GM23338 (cell line): ENCODE measurements at regions not wholly inside any gene's neighbourhood (a gene's known extent, or its start where the extent isn't known, plus 50 kb on each side); places are given as distances from the start of the nearest gene placed in this dataset.
A peak's percentile ranks its signal among the peaks of the same experiment; 100 is the strongest.

Source experiments
- ATAC-seq: fragments of 200-7000 bp; cut with Tn5 transposase; 3 replicates; pipeline ENCODE4 v1.9.1; 2020
- DNase-seq: peaks from one replicate; pipeline ENCODE4 v3.0.0-alpha.2; 2015; ENCODE audit warnings: low spot score
- H2AFZ ChIP-seq: fragments of 200-600 bp; sonication (generic); 2 replicates; pipeline ENCODE4 v1.8.0; 2016; ENCODE audit warnings: antibody characterized with exemption, mild to moderate bottlenecking, moderate library complexity
- H3F3A ChIP-seq: fragments of 200-600 bp; sonication (generic); replicated peaks from 2 replicates; pipeline ENCODE4 v1.8.0; 2017; ENCODE audit warnings: antibody characterized with exemption, mixed run types, low read depth
- H3K27ac ChIP-seq: fragments of 200-600 bp; sonication (generic); 2 replicates; pipeline ENCODE4 v1.6.1; 2016; ENCODE audit warnings: low read depth
- H3K27me3 ChIP-seq: fragments of 200-600 bp; sonication (generic); 2 replicates; pipeline ENCODE4 v1.8.0; 2016; ENCODE audit warnings: mild to moderate bottlenecking, mixed run types, moderate library complexity; ENCODE audit not compliant: insufficient read depth
- H3K36me3 ChIP-seq: fragments of 200-600 bp; sonication (generic); 2 replicates; pipeline ENCODE4 v1.8.0; 2016; ENCODE audit warnings: mild to moderate bottlenecking; ENCODE audit not compliant: insufficient read depth
- H3K4me1 ChIP-seq: fragments of 200-600 bp; sonication (generic); 2 replicates; pipeline ENCODE4 v1.8.0; 2016; ENCODE audit warnings: mild to moderate bottlenecking, moderate library complexity; ENCODE audit not compliant: insufficient read depth
- H3K4me2 ChIP-seq: fragments of 200-600 bp; sonication (generic); 2 replicates; pipeline ENCODE4 v1.7.1; 2017; ENCODE audit warnings: mixed run types
- H3K4me3 ChIP-seq: fragments of 200-600 bp; sonication (generic); 2 replicates; pipeline ENCODE4 v1.6.1; 2016; ENCODE audit warnings: mixed run types
- H3K79me2 ChIP-seq: fragments of 200-600 bp; sonication (generic); replicated peaks from 2 replicates; pipeline ENCODE4 v1.8.0; 2017; ENCODE audit warnings: mild to moderate bottlenecking; ENCODE audit not compliant: insufficient read depth
- H3K9me2 ChIP-seq: fragments of 200-600 bp; sonication (generic); 2 replicates; pipeline ENCODE4 v1.8.0; 2017; ENCODE audit not compliant: insufficient read depth
- H4K20me1 ChIP-seq: fragments of 200-600 bp; sonication (generic); replicated peaks from 2 replicates; pipeline ENCODE4 v1.8.0; 2017; ENCODE audit warnings: mild to moderate bottlenecking; ENCODE audit not compliant: insufficient read depth
- H3K27ac Mint-ChIP-seq: 2 replicates; pipeline ENCODE4 v1.8.0; 2020; ENCODE audit warnings: inconsistent platforms, mild to moderate bottlenecking, moderate library complexity, mixed read lengths
- H3K27me3 Mint-ChIP-seq: 3 replicates; pipeline ENCODE4 v1.8.0; 2022; ENCODE audit warnings: low read depth, mild to moderate bottlenecking, moderate library complexity, mixed read lengths, inconsistent platforms; ENCODE audit not compliant: insufficient read depth, poor library complexity
- H3K36me3 Mint-ChIP-seq: 3 replicates; pipeline ENCODE4 v1.8.0; 2021; ENCODE audit warnings: low read depth, mild to moderate bottlenecking, inconsistent platforms, moderate library complexity, mixed read lengths
- H3K4me1 Mint-ChIP-seq: 3 replicates; pipeline ENCODE4 v1.8.0; 2020; ENCODE audit warnings: mild to moderate bottlenecking, inconsistent platforms, mixed read lengths
- H3K4me3 Mint-ChIP-seq: 3 replicates; pipeline ENCODE4 v1.8.0; 2021; ENCODE audit warnings: moderate library complexity, mild to moderate bottlenecking, inconsistent platforms, mixed read lengths
- H3K9me3 Mint-ChIP-seq: 3 replicates; pipeline ENCODE4 v1.8.0; 2020; ENCODE audit warnings: moderate library complexity, mild to moderate bottlenecking, inconsistent platforms, mixed read lengths
- CREB1 ChIP-seq: fragments of 250-450 bp; sonication (Bioruptor Pico); IDR thresholded peaks from 2 replicates; pipeline ENCODE4 v1.5.0; 2020; ENCODE audit warnings: low read depth, mild to moderate bottlenecking, moderate library complexity
- EZH2phosphoT487 ChIP-seq: fragments of 200-600 bp; sonication (generic); IDR thresholded peaks from one replicate; pipeline ENCODE4 v1.8.1; 2018; ENCODE audit warnings: antibody characterized with exemption; ENCODE audit not compliant: unreplicated experiment
- NANOG ChIP-seq: IDR thresholded peaks from 2 replicates; pipeline ENCODE4 v1.6.1; 2016; ENCODE audit warnings: antibody characterized with exemption, borderline replicate concordance
- ZNF462 ChIP-seq: fragments of 250-450 bp; sonication (Bioruptor Pico); IDR thresholded peaks from 2 replicates; pipeline ENCODE4 v1.5.0; 2020; ENCODE audit warnings: mild to moderate bottlenecking, moderate library complexity
- TF ChIP-seq, protein P1 (sequence below): IDR thresholded peaks from 2 replicates; pipeline ENCODE4 v1.6.1; 2016; ENCODE audit warnings: antibody characterized with exemption

GRCh38 chr6:103534814-103535213, 1324.9 kb downstream of the HACE1 start:
- ATAC-seq (peak; percentile 65), DNase-seq (peak; percentile 54)
- Histone ChIP-seq H3K27me3 (no peaks in the 10 kb centered on the region; the same call in 1 of the 2 replicates), H3K4me2 (peak overlapping the region; percentile 53), H3K79me2 (no peaks in the 10 kb centered on the region), H3K27ac (no peak overlapping the region), H4K20me1 (no peaks in the 10 kb centered on the region), H3K4me1 (peaks cover 20% of the 10 kb centered on the region), H3F3A (no peaks in the 10 kb centered on the region), H3K9me2 (no peaks in the 10 kb centered on the region), H3K4me3 (no peak overlapping the region), H3K36me3 (no peaks in the 10 kb centered on the region), H2AFZ (no peak overlapping the region)
- Mint-ChIP-seq H3K27ac (no peak overlapping the region), H3K36me3 (no peaks in the 10 kb centered on the region), H3K4me3 (no peak overlapping the region; the same call in 1 of the 3 replicates), H3K9me3 (no peaks in the 10 kb centered on the region), H3K4me1 (peaks cover 28% of the 10 kb centered on the region), H3K27me3 (peaks cover 2% of the 10 kb centered on the region)
- TF ChIP-seq ZNF462 (CRISPR knock-in tag) (peak; percentile 71), CREB1 (no peak)

- no peak overlapping the region for H3K4me3 Mint-ChIP-seq
- no peaks in the 10 kb centered on the region for H4K20me1 ChIP-seq
- DNase-seq (peak; percentile 50), ATAC-seq (peak; percentile 95)
- no peaks in the 10 kb centered on the region for H3K36me3 Mint-ChIP-seq
- H3K9me3 Mint-ChIP-seq: no peaks in the 10 kb centered on the region
- no peak overlapping the region for H2AFZ ChIP-seq
- H3K4me1 Mint-ChIP-seq: peaks cover 28% of the 10 kb centered on the region
- no peaks in the 10 kb centered on the region for H3K9me2 ChIP-seq
- peaks cover 2% of the 10 kb centered on the region for H3K27me3 Mint-ChIP-seq
- H3K27ac ChIP-seq: no peak overlapping the region
- H3K4me2 ChIP-seq: peak overlapping the region; percentile 53; the same call in 1 of the 2 replicates
- no peak overlapping the region for H3K4me3 ChIP-seq
- no peaks in the 10 kb centered on the region for H3K79me2 ChIP-seq
- no peaks in the 10 kb centered on the region for H3F3A ChIP-seq
- H3K36me3 ChIP-seq: no peaks in the 10 kb centered on the region
- H3K27ac Mint-ChIP-seq: no peak overlapping the region
- peaks cover 20% of the 10 kb centered on the region for H3K4me1 ChIP-seq
- no peaks in the 10 kb centered on the region; the same call in 1 of the 2 replicates for H3K27me3 ChIP-seq
- peak; percentile 55; the same call in 1 of the 2 replicates for TF ChIP-seq NANOG
- TF ChIP-seq, protein P1, sequence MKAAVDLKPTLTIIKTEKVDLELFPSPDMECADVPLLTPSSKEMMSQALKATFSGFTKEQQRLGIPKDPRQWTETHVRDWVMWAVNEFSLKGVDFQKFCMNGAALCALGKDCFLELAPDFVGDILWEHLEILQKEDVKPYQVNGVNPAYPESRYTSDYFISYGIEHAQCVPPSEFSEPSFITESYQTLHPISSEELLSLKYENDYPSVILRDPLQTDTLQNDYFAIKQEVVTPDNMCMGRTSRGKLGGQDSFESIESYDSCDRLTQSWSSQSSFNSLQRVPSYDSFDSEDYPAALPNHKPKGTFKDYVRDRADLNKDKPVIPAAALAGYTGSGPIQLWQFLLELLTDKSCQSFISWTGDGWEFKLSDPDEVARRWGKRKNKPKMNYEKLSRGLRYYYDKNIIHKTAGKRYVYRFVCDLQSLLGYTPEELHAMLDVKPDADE: no peak
- 0 out of 2 replicates have a peak, but pooled peaks have one; percentile 39 for TF ChIP-seq ZNF462 (CRISPR knock-in tag)
- TF ChIP-seq EZH2phosphoT487: no peak
These were observed 1325.6 kb downstream of the HACE1 start for GRCh38 chr6:103534095-103534494.
